ENCODE measurements at regions not wholly inside any gene's neighbourhood (a gene's known extent, or its start where the extent isn't known, plus 50 kb on each side); places are given as distances from the start of the nearest gene placed in this dataset.

- Histone ChIP-seq H3K27me3 (ENCODE audit: insufficient read depth, insufficient read length) (no peaks in the 10 kb centered on the region), H3K9me3 (ENCODE audit: insufficient read depth, low read length) (no peaks in the 10 kb centered on the region), H3K4me1 (ENCODE audit: insufficient read depth, insufficient read length) (no peaks in the 10 kb centered on the region), H3K9ac (ENCODE audit: insufficient read length, low read depth) (no peak overlapping the region), H3K4me3 (ENCODE audit: insufficient read length, low read depth) (no peak overlapping the region), H3K36me3 (ENCODE audit: insufficient read depth, insufficient read length, low read length) (no peaks in the 10 kb centered on the region)
- DNase-seq (ENCODE audit: low read depth, low spot score): no peak
- TF ChIP-seq ZNF274 (IDR thresholded peaks at IDR 0.05; ENCODE audit: low read depth, low read length) (no peak), YY1 (IDR thresholded peaks at IDR 0.05; ENCODE audit: insufficient read depth, insufficient read length) (no peak), SUZ12 (IDR thresholded peaks at IDR 0.05; ENCODE audit: extremely low read depth, insufficient read depth, insufficient read length) (no peak)
Observed at GRCh38 chr12:11446372-11446771, 51.0 kb upstream of the PRB2 start.

DNA sequence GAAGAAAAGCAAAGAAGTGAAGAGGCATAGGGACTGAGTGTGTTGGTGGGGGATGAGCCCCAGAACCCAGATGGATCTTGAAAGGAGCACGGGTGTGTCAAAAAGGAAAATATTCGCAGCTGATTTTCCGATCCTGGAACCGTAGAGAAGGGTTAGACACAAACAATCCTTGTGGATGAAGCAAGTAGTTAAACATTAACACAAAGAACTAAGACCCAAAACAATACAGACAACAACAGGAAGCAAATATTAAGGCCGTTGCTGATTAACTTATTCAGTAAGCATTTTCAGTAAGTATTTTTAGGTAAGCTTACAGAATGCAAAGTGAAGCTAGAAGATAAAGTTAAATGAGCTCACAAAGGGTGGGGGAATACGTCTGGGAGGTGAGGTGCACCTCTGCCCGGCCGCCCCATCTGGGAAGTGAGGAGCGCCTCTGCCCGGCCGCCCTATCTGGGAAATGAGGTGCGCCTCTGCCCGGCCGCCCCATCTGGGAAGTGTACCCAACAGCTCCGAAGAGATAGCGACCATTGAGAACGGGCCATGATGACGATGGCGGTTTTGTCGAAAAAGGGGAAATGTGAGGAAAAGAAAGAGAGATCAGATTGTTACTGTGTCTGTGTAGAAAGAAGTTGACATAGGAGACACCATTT, 62.8 kb upstream of the PRB2 start:
- Histone ChIP-seq H3K9ac (ENCODE audit: insufficient read length, low read depth) (no peak overlapping the region), H3K27me3 (ENCODE audit: insufficient read depth, insufficient read length) (no peaks in the 10 kb centered on the region), H3K36me3 (ENCODE audit: insufficient read depth, insufficient read length, low read length) (no peaks in the 10 kb centered on the region), H3K4me1 (ENCODE audit: insufficient read depth, insufficient read length) (peaks cover 3% of the 10 kb centered on the region), H3K4me3 (ENCODE audit: insufficient read length, low read depth) (no peak overlapping the region), H3K9me3 (ENCODE audit: insufficient read depth, low read length) (peaks cover 22% of the 10 kb centered on the region)
- no peak for TF ChIP-seq YY1 (IDR thresholded peaks at IDR 0.05; ENCODE audit: insufficient read depth, insufficient read length)
- no peak for DNase-seq (ENCODE audit: low read depth, low spot score)

DNA sequence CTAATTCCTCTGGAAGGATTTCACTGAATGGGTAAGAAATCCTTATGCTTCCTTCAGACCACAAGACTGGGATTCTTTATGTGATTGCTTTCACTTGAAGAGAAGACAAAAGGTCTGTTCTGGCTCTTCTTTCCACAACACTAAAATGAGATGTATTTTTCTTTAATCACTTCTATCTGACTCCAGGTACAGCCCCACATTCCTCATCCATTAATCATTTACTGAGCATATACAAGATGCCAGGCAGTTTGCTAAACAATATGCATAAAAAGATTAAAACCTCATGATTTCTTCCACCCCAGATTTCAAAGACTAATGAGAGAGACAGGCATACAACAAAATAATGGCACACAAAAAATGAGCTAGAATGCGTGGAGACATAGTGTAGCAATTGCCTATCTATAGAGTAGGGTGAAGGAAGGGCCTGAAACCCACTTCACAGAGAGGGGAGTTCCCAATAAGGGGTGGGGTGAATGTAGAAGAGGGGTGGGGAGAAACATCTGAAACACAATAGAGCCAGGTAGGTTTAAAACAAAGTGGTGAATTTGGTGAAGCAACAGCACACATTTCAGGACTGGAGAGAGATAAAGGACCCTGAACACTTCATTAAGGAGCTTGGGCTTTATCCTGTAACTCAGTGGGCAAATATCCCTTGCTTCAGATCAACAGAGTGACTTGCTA, 65.1 kb upstream of the PRB2 start:
- TF ChIP-seq ZNF274 (IDR thresholded peaks at IDR 0.05; ENCODE audit: low read depth, low read length): no peak
- TF ChIP-seq YY1 (IDR thresholded peaks at IDR 0.05; ENCODE audit: insufficient read depth, insufficient read length): no peak
- no peak for TF ChIP-seq SUZ12 (IDR thresholded peaks at IDR 0.05; ENCODE audit: extremely low read depth, insufficient read depth, insufficient read length)

GRCh38 chr12:11461433-11461832, 66.1 kb upstream of the PRB2 start:
- no peaks in the 10 kb centered on the region for H3K36me3 ChIP-seq (ENCODE audit: insufficient read depth, insufficient read length, low read length)
- TF ChIP-seq YY1 (IDR thresholded peaks at IDR 0.05; ENCODE audit: insufficient read depth, insufficient read length): no peak
- TF ChIP-seq SUZ12 (IDR thresholded peaks at IDR 0.05; ENCODE audit: extremely low read depth, insufficient read depth, insufficient read length): no peak
- TF ChIP-seq ZNF274 (IDR thresholded peaks at IDR 0.05; ENCODE audit: low read depth, low read length): no peak
- no peak for DNase-seq (ENCODE audit: low read depth, low spot score)
- peaks cover 3% of the 10 kb centered on the region for H3K4me1 ChIP-seq (ENCODE audit: insufficient read depth, insufficient read length)
- H3K9ac ChIP-seq (ENCODE audit: insufficient read length, low read depth): no peak overlapping the region
- H3K27me3 ChIP-seq (ENCODE audit: insufficient read depth, insufficient read length): no peaks in the 10 kb centered on the region
- H3K4me3 ChIP-seq (ENCODE audit: insufficient read length, low read depth): no peak overlapping the region
- H3K9me3 ChIP-seq (ENCODE audit: insufficient read depth, low read length): peaks cover 22% of the 10 kb centered on the region

More for the DNA sequence above, 65.1 kb upstream of the PRB2 start:
- DNase-seq (ENCODE audit: low read depth, low spot score): peak; percentile 38
- no peak overlapping the region for H3K9ac ChIP-seq (ENCODE audit: insufficient read length, low read depth)
- H3K27me3 ChIP-seq (ENCODE audit: insufficient read depth, insufficient read length): no peaks in the 10 kb centered on the region
- peaks cover 3% of the 10 kb centered on the region for H3K4me1 ChIP-seq (ENCODE audit: insufficient read depth, insufficient read length)
- H3K36me3 ChIP-seq (ENCODE audit: insufficient read depth, insufficient read length, low read length): no peaks in the 10 kb centered on the region
- peaks cover 22% of the 10 kb centered on the region for H3K9me3 ChIP-seq (ENCODE audit: insufficient read depth, low read length)
- H3K4me3 ChIP-seq (ENCODE audit: insufficient read length, low read depth): no peak overlapping the region

DNA sequence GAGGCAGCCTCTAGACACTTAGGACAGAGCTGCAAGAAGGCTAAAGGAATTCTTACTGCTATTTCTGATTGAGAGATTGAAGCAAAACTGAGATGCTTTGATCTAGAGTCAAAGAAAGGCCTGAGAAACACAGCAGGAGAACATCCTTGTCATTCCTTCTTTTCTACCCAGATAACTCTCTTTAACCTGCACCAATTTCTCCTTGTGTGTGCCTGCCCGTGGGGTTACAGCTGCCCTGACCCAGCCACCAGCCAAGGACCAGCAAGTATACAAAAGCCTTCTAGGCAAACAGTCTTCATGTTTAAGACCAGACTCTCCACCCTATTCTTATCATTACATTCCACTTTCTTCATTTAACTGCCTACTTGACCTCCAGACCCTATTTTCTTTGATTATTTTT, 81.7 kb upstream of the PRB2 start:
- Histone ChIP-seq H3K4me3 (ENCODE audit: insufficient read length, low read depth) (no peak overlapping the region), H3K9me3 (ENCODE audit: insufficient read depth, low read length) (peaks cover 23% of the 10 kb centered on the region; the same call in 1 of the 2 replicates), H3K9ac (ENCODE audit: insufficient read length, low read depth) (no peak overlapping the region), H3K4me1 (ENCODE audit: insufficient read depth, insufficient read length) (no peaks in the 10 kb centered on the region), H3K27me3 (ENCODE audit: insufficient read depth, insufficient read length) (no peaks in the 10 kb centered on the region), H3K36me3 (ENCODE audit: insufficient read depth, insufficient read length, low read length) (no peaks in the 10 kb centered on the region)
- no peak for TF ChIP-seq SUZ12 (IDR thresholded peaks at IDR 0.05; ENCODE audit: extremely low read depth, insufficient read depth, insufficient read length)
- peak; percentile 68 for DNase-seq (ENCODE audit: low read depth, low spot score)

DNA sequence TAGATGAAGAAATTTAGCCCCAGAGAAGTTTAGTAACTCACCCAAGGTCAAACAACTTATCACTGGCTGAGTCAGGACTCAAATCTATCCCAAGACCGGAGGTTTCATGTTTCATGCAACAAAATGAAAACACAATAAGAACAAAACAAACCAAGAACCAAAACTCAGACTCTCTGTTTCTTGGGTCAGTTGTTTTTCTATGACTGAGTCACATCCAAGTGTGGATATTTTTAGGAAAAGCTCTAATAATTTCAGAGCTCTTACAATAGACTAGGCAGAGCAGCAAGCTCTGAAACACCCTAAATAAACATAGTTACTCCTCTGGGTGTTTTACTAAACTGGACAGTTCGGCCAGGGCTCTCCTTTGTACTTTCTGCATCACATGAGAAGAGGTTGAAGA, 87.6 kb upstream of the PRB2 start:
- H3K9me3 ChIP-seq (ENCODE audit: insufficient read depth, low read length): no peaks in the 10 kb centered on the region
- no peaks in the 10 kb centered on the region for H3K4me1 ChIP-seq (ENCODE audit: insufficient read depth, insufficient read length)
- no peak overlapping the region for H3K9ac ChIP-seq (ENCODE audit: insufficient read length, low read depth)
- H3K36me3 ChIP-seq (ENCODE audit: insufficient read depth, insufficient read length, low read length): no peaks in the 10 kb centered on the region
- no peak for TF ChIP-seq YY1 (IDR thresholded peaks at IDR 0.05; ENCODE audit: insufficient read depth, insufficient read length)
- TF ChIP-seq ZNF274 (IDR thresholded peaks at IDR 0.05; ENCODE audit: low read depth, low read length): no peak
- TF ChIP-seq SUZ12 (IDR thresholded peaks at IDR 0.05; ENCODE audit: extremely low read depth, insufficient read depth, insufficient read length): no peak
- no peaks in the 10 kb centered on the region for H3K27me3 ChIP-seq (ENCODE audit: insufficient read depth, insufficient read length)
- no peak for DNase-seq (ENCODE audit: low read depth, low spot score)
- no peak overlapping the region for H3K4me3 ChIP-seq (ENCODE audit: insufficient read length, low read depth)

DNA sequence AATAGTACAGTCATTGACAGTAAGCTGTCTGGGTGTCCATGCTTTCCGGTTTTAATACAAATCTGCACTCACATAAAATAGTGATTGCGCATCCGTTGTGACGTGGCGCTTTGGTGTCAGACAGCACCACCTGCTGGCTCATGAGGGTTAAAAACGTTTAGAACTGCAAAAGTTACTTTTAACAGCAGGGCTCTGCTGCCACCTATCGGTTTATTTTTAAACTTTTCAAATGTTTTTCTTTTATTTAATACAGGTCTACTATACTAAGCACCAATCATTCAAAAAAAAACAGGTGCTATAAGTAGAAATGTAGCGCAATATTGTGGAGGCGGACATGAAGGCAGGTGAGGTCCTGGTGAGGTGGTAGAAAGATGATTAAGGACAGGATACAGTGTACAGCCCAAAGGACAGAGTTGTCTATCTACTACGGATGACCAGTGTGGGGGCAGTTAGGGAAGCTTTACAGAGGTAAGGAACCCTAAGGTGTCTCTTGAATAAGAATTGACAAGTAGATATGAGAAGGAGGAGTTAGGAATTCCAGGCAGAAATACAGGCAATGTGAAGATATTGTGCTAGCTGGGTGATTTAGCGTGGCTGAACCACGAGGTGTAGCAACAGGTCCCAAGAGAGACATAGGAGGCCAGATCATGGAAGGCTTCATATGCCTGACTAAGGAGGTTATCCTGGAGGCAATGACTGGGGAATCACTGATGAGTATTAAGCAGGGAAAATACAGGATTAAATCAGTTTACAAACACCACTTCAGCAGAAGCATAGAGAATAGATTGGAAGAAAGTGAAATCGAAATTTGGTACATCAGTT, 91.5 kb upstream of the PRB2 start:
- TF ChIP-seq SUZ12 (IDR thresholded peaks at IDR 0.05; ENCODE audit: extremely low read depth, insufficient read depth, insufficient read length) (no peak), ZNF274 (IDR thresholded peaks at IDR 0.05; ENCODE audit: low read depth, low read length) (no peak), YY1 (IDR thresholded peaks at IDR 0.05; ENCODE audit: insufficient read depth, insufficient read length) (no peak)
- Histone ChIP-seq H3K9me3 (ENCODE audit: insufficient read depth, low read length) (no peaks in the 10 kb centered on the region), H3K9ac (ENCODE audit: insufficient read length, low read depth) (no peak overlapping the region), H3K36me3 (ENCODE audit: insufficient read depth, insufficient read length, low read length) (no peaks in the 10 kb centered on the region), H3K4me1 (ENCODE audit: insufficient read depth, insufficient read length) (no peaks in the 10 kb centered on the region), H3K27me3 (ENCODE audit: insufficient read depth, insufficient read length) (peaks cover 2% of the 10 kb centered on the region), H3K4me3 (ENCODE audit: insufficient read length, low read depth) (no peak overlapping the region)
- peak; percentile 96 for DNase-seq (ENCODE audit: low read depth, low spot score)
